Upper lobe of right lung (tissue), 1 donor: ENCODE measurements at regions not wholly inside any gene's neighbourhood (a gene's known extent, or its start where the extent isn't known, plus 50 kb on each side); places are given as distances from the start of the nearest gene placed in this dataset.
"Not testable (repeated sequence)": the region's sequence is repeated elsewhere in the genome, so short reads cannot be mapped to it uniquely, and the experiment has no call there.

Experiments used
- ATAC-seq: fragments of 200-7000 bp; cut with Tn5 transposase; one replicate; pipeline ENCODE4 v1.9.1; 2020; ENCODE audit warnings: mild to moderate bottlenecking, moderate library complexity
- DNase-seq: peaks from one replicate; pipeline ENCODE4 v3.0.0-alpha.2; 2020
- H3K27ac ChIP-seq: fragments of 200-600 bp; one replicate; pipeline ENCODE4 v1.8.0; 2022
- H3K27me3 ChIP-seq: fragments of 200-600 bp; one replicate; pipeline ENCODE4 v1.8.0; 2022; ENCODE audit warnings: mild to moderate bottlenecking
- H3K36me3 ChIP-seq: fragments of 200-600 bp; one replicate; pipeline ENCODE4 v1.8.0; 2022
- H3K4me1 ChIP-seq: fragments of 200-600 bp; one replicate; pipeline ENCODE4 v1.8.0; 2022
- H3K4me3 ChIP-seq: fragments of 200-600 bp; one replicate; pipeline ENCODE4 v1.8.0; 2022; ENCODE audit warnings: mild to moderate bottlenecking
- H3K9me3 ChIP-seq: fragments of 200-600 bp; one replicate; pipeline ENCODE4 v1.8.0; 2022
- CTCF ChIP-seq: fragments of 200-600 bp; IDR thresholded peaks from one replicate; pipeline ENCODE4 v1.8.0; 2022; ENCODE audit warnings: antibody characterized with exemption
- intact Hi-C: fragments of 100-400 bp; cut with DNase I; formaldehyde crosslinking; loops from one replicate; pipeline ENCODE4 v1.11.0; 2022
- donor health status: DM: no; HTN: yes; CAD: no; lungs with severe emphysema.

- Histone ChIP-seq H3K27me3 (no peaks in the 10 kb centered on the region), H3K4me1 (no peaks in the 10 kb centered on the region), H3K4me3 (no peak overlapping the region), H3K9me3 (peaks cover 5% of the 10 kb centered on the region), H3K27ac (no peak overlapping the region), H3K36me3 (no peaks in the 10 kb centered on the region)
- no peak for TF ChIP-seq CTCF
- intact Hi-C loops, result no loop called here
- ATAC-seq, result no peak
- DNase-seq, result no peak
Observed at GRCh38 chr21:38631206-38631605, 132.9 kb upstream of the ERG start.

- Histone ChIP-seq H3K9me3 (peaks cover 5% of the 10 kb centered on the region), H3K4me1 (no peaks in the 10 kb centered on the region), H3K4me3 (no peak overlapping the region), H3K27ac (no peak overlapping the region), H3K27me3 (no peaks in the 10 kb centered on the region), H3K36me3 (no peaks in the 10 kb centered on the region)
- no peak for TF ChIP-seq CTCF
- intact Hi-C loops, result no loop called here
- DNase-seq (no peak), ATAC-seq (no peak)
Observed at GRCh38 chr21:38631676-38632075, 133.4 kb upstream of the ERG start.

GRCh38 chr21:38637161-38637560 is 138.9 kb upstream of the ERG start:
- no peaks in the 10 kb centered on the region for H3K27me3 ChIP-seq
- H3K27ac ChIP-seq, result no peak overlapping the region
- intact Hi-C loops, result no loop called here
- H3K4me3 ChIP-seq, result no peak overlapping the region
- H3K36me3 ChIP-seq, result no peaks in the 10 kb centered on the region
- no peak for TF ChIP-seq CTCF
- peaks cover 6% of the 10 kb centered on the region for H3K4me1 ChIP-seq
- no peak for ATAC-seq
- no peaks in the 10 kb centered on the region for H3K9me3 ChIP-seq
- DNase-seq, result no peak

DNA sequence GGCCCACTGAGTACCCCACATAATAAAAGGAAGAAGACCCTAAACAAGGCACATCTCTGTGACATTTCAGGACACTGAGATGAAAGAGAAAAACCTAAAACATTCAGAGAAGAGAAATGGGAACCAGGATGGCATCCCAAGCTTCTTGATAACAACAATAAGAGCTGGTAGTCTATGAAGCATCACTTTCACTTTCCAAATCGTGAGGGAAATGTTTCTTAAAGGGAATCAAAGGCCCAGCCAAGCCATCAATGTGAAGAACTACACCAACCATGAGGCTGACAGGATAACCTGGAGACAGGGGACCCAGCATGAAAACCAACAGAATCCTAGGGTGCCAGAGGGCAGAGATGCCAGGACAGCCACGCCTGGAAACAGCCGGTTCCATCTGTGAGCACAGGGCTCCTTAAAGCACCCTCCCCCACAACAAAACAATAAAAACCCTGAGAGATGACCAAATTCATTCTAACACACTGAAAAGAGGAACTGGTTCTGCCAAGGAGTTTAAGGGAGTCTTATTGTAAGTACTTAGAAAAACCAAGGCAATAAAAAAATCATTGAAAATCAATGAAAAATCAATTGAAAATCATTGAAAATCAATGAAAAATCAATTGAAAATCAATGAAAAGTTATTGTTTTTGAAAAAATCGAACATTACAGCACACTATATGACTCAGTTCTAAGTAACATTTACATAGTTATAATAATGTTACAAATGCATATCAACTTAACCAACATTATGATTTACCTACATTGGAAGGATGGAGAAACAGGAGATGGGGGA is 141.5 kb upstream of the ERG start:
- Histone ChIP-seq H3K27me3 (no peaks in the 10 kb centered on the region), H3K4me3 (no peak overlapping the region), H3K36me3 (no peaks in the 10 kb centered on the region), H3K27ac (no peak overlapping the region), H3K9me3 (no peaks in the 10 kb centered on the region), H3K4me1 (peaks cover 6% of the 10 kb centered on the region)
- no peak for TF ChIP-seq CTCF
- intact Hi-C loops, result no loop called here
- ATAC-seq (no peak), DNase-seq (no peak)

DNA sequence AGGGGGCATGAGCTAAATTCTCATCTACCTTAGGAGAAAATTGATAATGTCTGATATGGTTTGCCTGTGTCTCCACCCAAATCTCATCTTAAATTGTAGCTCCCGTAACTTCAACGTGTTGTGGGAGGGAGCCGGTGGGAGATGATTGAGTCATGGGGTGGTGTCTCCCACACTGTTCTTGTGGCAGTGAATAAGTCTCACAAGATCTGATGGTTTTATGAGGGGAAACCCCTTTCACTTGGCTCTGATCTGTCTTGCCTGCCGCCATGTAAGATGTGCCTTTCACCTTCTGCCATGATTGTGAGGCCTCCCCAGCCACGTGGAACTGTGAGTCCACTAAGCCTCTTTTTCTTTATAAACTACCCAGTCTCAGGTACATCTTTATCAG is 142.1 kb upstream of the ERG start:
- DNase-seq, ATAC-seq, H3K36me3 ChIP-seq, H3K27ac ChIP-seq, H3K9me3 ChIP-seq, H3K4me1 ChIP-seq, intact Hi-C loops, H3K27me3 ChIP-seq, H3K4me3 ChIP-seq: not testable (repeated sequence)

DNA sequence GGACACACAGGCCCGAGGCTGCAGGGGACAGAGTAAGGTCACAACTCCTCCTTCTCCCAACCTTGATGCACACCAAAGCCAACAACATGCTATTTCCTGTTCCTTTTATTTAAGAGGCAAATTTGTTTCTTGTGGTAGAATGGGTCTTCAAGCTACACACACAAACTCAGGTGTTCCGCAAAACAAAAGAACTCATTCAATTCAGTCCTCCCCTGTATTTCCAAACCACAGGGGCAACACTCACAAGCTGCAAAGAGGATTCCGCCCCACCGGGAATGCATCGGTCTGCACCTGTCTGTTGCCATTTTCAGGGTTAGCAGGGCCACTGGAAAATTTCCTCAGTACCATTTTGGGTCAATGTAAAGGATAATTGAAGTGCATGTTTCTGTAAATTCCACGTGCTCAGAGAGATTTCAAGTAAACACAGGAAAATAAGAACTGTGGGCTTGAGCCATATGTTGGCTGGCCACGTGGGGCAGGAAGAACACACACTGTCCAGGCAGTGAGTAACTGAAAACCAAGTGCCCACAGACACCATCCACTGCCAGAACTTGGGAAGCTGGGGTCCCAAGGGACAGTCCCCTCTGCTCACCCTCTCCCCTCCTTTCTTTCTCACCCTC is 145.2 kb upstream of the ERG start:
- H3K9me3 ChIP-seq, result no peaks in the 10 kb centered on the region
- intact Hi-C loops, result no loop called here
- H3K4me1 ChIP-seq, result peaks cover 6% of the 10 kb centered on the region
- H3K4me3 ChIP-seq, result no peak overlapping the region
- DNase-seq (no peak), ATAC-seq (no peak)
- TF ChIP-seq CTCF, result no peak
- H3K36me3 ChIP-seq, result no peaks in the 10 kb centered on the region
- no peaks in the 10 kb centered on the region for H3K27me3 ChIP-seq
- H3K27ac ChIP-seq, result no peak overlapping the region
